RWPE1 (cell line): ENCODE measurements at regions not wholly inside any gene's neighbourhood (a gene's known extent, or its start where the extent isn't known, plus 50 kb on each side); places are given as distances from the start of the nearest gene placed in this dataset.

Experiments
- CTCF ChIA-PET: fragments of 350-600 bp; sonication (Branson Sonifier 250); formaldehyde crosslinking; extraction: SDS; loops from one replicate; lab custom pipeline; 2021; lab: Yijun Ruan, JAX
- POLR2A ChIA-PET: fragments of 400-600 bp; formaldehyde crosslinking; extraction: SDS; loops from one replicate; lab custom pipeline; 2020; ENCODE audit warnings: antibody characterized with exemption; ENCODE audit not compliant: low non-redundant PET; lab: Yijun Ruan, JAX
- DNase-seq: peaks from one replicate; pipeline ENCODE4 v3.0.0; 2012; ENCODE audit warnings: low spot score
- H3K27ac ChIP-seq: fragments of 450-650 bp; 2 replicates; pipeline ENCODE4 v1.5.1; 2017
- CTCF ChIP-seq: fragments of 450-650 bp; conservative IDR thresholded peaks from 2 replicates; pipeline ENCODE4 v1.5.1; 2017; ENCODE audit warnings: low read depth, mild to moderate bottlenecking

GRCh38 chr10:129344103-129344502 lies 122.9 kb upstream of the MGMT start:
- POLR2A ChIA-PET, result no interaction called here
- no peak overlapping the region for H3K27ac ChIP-seq
- no peak for DNase-seq
- no peak for TF ChIP-seq CTCF
- CTCF ChIA-PET, result no interaction called here

- no peak for TF ChIP-seq CTCF
- ChIA-PET CTCF (no interaction called here), POLR2A (no interaction called here)
- DNase-seq, result no peak
- H3K27ac ChIP-seq, result no peak overlapping the region
Observed at GRCh38 chr10:129344731-129345355, 122.2 kb upstream of the MGMT start.

GRCh38 chr10:129345763-129346162 lies 121.3 kb upstream of the MGMT start:
- no peak for TF ChIP-seq CTCF
- POLR2A ChIA-PET, result no interaction called here
- H3K27ac ChIP-seq, result no peak overlapping the region
- CTCF ChIA-PET, result no interaction called here
- no peak for DNase-seq

DNA sequence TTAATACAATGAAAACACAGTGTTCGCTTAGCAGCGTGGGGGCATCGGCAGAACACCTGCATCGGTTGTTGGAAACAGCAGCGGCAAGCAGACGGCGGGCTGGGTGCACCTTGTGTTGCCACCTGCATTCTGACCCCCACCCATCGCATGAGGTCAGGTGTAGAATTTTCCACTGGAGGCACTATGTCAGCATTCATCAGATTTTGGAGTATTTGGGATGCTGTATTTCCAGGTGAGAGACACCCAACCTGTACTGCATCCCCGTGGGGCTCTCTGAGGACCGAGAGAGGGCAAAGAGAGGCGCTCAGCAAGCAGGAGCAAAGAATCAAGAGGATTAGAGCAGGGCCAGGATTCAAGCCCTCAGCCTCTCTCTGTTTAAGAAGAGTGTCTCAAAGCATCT lies 116.4 kb upstream of the MGMT start:
- ChIA-PET CTCF (no interaction called here), POLR2A (no interaction called here)
- no peak for TF ChIP-seq CTCF
- no peak for DNase-seq
- no peak overlapping the region for H3K27ac ChIP-seq

DNA sequence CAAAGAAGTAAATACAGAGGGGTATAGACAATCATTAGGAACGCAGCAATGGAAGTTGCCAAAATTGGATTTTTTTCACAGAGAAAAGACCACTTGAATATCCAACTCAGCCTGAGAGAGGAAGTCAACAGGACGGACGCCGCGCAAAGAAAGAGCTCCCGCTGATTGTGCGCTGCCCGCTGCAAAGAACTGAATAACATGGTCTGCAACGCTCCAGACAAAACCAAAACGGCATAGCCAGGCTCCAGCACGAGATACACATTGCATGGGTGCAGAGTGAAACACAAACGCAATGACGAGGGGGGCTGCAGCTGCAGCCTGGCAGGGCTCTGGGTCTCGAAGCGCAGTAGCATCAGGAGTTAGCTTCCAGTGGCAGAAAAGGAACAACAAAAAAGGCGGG lies 113.9 kb upstream of the MGMT start:
- H3K27ac ChIP-seq, result no peak overlapping the region
- POLR2A ChIA-PET, result no interaction called here
- CTCF ChIA-PET, result no interaction called here
- no peak for TF ChIP-seq CTCF
- no peak for DNase-seq

GRCh38 chr10:129360046-129360445 lies 107.0 kb upstream of the MGMT start:
- CTCF ChIA-PET, result no interaction called here
- POLR2A ChIA-PET, result no interaction called here
- TF ChIP-seq CTCF, result no peak
- H3K27ac ChIP-seq, result no peak overlapping the region
- no peak for DNase-seq
